ENCODE measurements at regions not wholly inside any gene's neighbourhood (a gene's known extent, or its start where the extent isn't known, plus 50 kb on each side); places are given as distances from the start of the nearest gene placed in this dataset.

DNA sequence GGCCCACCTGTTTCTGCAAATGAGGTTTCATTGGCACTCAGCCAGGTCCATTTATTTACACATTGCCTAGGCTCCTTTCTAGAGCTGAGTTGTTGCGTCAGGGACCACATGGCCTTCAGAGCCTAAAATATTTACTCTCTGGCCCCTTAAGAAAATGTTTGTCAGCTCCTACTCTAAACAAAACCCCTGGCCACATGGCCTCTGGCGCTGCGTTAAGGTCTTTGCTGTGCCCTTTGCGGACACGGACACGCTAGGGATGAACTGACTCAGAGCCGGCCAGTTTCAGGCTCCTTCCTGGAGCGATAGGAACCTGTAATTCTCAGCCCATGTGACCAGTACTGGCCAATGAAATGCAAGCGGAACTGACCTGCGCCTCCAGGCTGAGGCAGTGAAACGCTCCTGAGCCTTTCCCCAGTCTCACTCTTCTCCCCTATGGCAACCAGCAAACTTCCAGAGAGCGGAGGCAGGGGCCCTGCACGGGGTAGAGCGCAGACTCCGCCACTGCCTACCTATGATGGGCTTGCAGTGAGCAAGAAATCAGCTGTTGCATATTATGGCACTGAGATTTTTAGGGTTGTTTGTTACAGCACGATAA, 160.3 kb downstream of the ETS2 start:
- TF ChIP-seq, protein P1, sequence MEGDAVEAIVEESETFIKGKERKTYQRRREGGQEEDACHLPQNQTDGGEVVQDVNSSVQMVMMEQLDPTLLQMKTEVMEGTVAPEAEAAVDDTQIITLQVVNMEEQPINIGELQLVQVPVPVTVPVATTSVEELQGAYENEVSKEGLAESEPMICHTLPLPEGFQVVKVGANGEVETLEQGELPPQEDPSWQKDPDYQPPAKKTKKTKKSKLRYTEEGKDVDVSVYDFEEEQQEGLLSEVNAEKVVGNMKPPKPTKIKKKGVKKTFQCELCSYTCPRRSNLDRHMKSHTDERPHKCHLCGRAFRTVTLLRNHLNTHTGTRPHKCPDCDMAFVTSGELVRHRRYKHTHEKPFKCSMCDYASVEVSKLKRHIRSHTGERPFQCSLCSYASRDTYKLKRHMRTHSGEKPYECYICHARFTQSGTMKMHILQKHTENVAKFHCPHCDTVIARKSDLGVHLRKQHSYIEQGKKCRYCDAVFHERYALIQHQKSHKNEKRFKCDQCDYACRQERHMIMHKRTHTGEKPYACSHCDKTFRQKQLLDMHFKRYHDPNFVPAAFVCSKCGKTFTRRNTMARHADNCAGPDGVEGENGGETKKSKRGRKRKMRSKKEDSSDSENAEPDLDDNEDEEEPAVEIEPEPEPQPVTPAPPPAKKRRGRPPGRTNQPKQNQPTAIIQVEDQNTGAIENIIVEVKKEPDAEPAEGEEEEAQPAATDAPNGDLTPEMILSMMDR (IDR thresholded peaks at IDR 0.05), result no peak
- no peak for TF ChIP-seq POLR2A (IDR thresholded peaks at IDR 0.05)
